ENCODE measurements at regions not wholly inside any gene's neighbourhood (a gene's known extent, or its start where the extent isn't known, plus 50 kb on each side); places are given as distances from the start of the nearest gene placed in this dataset.
A peak's percentile ranks its signal among the peaks of the same experiment; 100 is the strongest.

GRCh38 chr6:33950891-33951889 is 147.4 kb upstream of the MLN start:
- no peak for DNase-seq

DNA sequence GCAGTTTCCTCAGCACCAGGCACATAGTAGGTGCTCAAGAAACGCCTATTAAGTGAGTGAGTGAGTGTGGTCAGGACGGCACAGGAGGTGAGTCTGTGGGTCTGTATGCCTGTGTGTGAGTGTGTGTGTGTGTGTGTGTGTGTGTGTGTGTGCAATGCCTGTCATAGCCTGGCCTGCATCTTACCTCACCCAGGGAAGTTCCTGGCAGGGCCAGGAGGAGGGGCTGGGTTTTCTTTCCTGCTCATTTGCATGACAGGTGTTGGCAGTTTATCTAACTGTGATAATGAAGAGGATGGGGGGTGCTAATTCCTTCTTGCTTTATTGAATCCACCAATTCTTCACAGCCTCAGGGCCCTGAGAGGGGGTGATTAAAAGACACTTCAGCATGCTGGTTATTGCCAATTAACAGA is 146.7 kb upstream of the MLN start:
- DNase-seq, result no peak

GRCh38 chr6:33949877-33950435 is 146.2 kb upstream of the MLN start:
- DNase-seq, result no peak

DNA sequence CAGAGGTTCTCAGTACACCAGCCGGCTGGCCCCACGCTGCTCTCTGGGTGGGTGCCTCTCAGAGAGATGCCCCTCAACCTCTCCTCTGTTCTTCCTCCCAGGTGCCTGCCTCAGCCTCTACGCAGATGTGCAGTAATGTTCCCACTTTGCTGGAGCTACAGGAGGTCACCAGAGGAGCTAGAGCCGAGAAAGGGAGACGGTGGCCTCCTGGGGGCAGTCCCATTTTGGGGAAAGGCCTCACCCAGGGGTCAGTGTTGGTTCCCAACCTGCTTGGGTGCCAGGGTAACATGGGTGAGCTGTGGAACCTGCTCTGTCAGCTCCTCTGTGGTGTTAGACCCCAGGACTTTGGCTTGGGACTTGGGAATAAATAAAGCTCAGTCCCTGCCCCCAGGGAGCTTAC is 145.3 kb upstream of the MLN start:
- DNase-seq, result no peak

DNA sequence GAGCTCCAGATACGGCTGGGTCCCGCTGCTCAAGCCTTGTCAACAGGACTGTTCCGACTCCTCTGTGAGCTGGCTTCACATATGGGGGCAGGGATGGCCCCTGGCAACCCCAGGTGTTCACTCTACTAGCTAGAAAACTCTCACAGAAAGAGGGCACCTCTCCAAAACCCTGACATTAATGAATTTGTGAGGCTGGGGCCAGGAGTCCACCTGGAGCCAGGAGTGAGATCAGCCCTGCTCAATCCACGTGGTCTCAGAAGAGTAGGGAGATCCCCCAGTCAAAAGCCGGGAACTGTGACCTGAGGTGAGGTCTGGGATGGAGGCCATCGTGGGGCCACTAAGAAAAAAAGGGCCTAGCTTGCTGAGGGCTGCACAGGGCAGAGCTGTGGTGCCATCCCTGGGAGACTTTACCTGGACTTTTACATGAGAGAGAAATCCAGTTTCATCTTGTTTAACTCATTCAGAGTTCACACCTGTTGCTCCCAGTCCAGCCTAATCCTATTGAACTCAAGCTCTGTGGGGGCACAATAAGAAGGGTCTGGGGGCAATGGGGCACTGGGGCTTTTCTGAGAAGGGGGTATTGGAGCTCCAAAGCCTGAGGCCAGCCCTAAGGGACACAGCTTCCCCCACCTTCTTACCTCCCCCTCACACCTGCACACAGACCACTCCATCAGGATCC is 144.3 kb upstream of the MLN start:
- no peak for DNase-seq

GRCh38 chr6:33947047-33947446 is 143.2 kb upstream of the MLN start:
- no peak for DNase-seq

GRCh38 chr6:33945931-33946330 is 142.1 kb upstream of the MLN start:
- no peak for DNase-seq

DNA sequence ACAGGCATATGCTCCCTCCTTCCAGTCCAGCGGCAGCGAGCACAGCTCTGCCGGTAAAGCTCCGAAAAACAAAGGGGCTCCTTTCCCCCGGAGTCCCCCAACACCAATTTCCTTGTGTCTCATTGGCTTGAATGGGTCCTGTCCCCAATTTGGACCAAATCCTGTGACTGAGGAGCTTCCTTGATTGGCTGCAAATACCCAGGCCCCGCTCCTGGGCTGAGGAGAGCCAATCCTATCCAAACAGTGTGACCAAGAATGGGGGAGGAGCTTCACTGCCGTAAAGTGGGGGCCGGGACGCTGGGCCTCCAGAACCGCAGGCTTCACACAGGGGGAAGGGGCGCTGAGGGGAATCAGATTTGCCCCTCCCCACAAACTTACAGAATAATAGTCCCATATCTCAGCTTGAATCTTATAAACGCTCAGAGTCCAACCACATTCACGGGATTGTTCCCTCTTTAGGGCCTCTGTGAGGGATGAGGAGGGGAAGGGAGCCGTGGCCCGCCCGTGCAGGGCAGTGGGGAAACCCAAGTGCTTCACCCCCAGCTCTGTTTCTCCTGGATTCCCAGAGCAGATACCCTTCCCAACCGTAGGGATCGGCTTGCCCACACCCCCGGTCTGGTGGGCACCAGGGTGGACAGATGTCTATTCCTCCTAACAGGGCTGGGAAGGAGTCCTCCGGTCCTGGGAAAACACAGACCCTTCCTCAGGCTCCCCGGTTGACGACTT is 141.0 kb upstream of the MLN start:
- no peak for DNase-seq

GRCh38 chr6:33936886-33937285 is 133.1 kb upstream of the MLN start:
- no peak for DNase-seq

DNA sequence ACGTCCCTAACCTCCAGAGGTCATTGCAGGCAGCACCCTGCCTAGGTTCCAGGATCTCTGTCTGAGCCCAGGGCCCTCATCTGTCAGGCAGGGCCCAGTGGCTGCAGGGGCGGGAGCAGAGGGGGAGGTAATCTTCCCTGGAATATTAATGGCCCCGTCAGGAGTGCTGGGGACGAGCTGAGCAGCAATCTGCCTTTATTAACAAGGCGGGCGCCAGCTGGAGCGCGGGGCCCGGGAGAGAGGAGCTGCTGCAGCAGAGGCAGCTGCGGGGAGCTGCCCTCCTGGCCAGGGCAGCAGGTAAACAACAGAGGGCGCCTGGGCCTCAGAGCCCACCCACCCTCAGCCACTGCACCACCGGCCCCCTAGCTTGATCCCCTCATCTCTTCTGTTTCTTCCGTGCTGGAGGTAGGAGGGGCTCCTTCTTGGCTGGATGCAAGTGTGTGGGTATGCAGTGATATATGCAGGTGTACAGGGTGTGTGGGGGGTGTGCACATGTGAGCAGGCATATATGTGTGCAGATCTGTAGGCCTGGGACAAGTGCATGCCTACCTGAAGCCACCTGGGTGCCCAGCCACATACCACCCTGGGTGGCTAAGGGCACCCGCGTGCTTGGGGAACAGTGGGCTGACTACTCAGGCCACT is 131.8 kb upstream of the MLN start:
- no peak for DNase-seq

DNA sequence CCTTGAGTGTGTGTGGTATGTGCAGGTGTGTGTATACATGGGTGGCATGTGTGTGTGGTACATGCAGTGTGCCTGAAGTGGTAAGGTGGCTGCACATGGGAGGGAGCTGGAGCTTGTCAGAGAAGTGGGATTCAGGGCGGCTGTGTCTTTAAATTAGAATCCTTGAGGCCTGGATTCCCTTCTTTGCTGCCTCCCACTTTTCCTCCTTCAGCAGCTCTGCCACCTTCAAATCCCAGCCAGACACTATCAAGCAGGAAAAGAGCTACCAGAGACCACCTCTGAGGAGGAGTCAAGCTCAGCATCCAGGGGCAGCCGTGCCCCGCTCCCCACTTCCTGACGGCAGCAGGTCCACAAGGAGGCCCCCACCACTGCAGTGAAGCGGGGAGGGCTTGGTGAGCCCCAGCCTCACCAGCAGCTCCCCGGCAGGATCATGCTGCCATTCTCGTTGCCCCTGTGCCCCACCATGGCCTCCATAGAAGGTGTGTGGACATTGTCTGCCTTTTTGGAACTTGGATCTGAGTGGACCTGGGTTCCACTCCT is 131.0 kb upstream of the MLN start:
- no peak for DNase-seq

GRCh38 chr6:33933101-33933500 is 129.3 kb upstream of the MLN start:
- DNase-seq, result no peak

- DNase-seq, result no peak
Measured at GRCh38 chr6:33931799-33932198, 128.0 kb upstream of the MLN start.

DNA sequence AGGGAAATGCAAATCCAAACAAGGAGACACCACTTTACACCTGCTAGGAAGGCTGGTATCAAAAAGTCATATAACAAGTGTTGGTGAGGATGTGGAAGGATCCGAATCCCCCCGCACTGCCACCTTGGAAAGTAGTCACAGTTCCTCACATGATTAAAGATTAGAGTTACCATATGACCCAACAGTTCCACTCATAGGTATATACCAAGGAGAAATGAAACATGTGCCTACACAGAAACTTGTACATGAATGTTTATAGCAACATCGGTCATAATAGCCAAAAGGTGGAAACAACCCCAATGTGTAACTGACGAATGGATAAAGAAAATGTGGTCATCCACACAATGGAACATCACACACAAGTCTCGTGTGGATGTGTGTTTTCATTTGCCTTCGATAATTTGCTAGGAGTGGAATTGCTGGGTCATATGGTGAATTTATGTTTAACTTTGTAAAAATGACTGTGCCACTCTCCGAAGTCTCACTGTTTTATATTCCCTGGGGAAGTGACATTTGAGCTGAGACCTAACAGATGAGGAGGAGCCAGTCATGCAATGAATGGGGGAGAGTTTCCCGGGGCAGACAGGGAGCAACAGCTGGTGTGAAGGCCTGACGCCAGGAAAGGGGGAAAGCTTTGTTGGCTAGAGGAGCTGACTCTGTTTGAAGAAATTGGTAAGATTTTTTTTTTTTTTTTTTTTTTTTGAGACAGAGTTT is 125.9 kb upstream of the MLN start:
- DNase-seq, result peak; percentile 17

DNA sequence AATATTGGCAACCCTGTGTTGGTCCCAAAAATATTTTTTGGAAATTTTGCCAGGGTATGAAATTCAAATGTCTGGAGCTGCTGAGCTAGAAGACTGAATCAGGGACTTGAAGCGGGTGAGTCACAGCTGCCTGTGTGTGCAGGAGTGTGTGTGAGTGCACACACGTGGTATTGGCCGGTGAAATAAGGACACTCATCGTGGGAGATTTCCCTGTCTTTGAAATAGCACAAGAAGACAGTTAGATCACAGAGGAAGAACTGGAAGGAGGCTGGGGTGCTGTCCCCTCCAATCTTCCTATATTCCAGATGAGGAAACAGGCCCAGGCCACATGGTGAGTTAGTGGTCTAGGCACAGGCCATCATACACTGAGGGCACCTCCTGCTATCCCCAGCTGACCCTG is 123.8 kb upstream of the MLN start:
- no peak for DNase-seq

GRCh38 chr6:33927112-33927511 is 123.3 kb upstream of the MLN start:
- no peak for DNase-seq

DNA sequence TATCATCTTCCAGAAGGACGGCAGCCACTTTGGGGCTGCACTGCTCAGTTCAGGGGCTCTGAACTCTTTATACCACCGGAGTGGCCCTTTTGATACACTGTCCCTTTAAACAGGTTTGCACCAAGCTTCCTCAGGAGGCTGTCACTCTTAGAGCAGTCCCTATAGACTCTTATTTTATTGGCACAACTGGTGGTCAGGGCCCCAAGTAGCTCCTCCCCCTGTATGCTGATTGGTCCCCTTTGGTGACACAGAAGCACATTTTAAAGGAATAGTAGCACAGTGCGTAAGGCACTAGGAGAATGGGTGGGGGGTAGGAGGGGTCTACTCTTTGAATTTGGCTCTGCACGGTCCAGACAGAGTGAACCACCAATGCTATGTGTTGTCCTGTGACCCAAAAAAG is 122.6 kb upstream of the MLN start:
- no peak for DNase-seq

DNA sequence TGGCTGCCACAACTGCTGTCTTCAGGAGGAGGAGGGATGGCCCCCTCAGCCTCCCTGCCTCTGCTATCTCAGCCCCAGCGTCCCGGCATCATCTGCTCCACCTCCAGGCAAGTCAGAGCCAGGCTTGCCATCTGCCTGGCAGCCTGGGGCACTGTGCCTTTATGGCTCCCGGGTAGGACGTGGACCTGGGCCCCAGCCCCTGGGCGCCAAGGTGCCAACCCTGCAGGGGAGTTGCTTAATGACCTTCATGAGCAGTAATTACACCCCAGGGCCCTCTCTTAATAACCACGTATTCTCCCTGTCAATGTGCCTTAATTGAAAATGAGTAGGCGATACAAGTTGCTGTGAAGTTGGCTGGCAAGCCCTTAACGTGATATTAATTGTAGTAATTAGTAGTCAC is 122.1 kb upstream of the MLN start:
- DNase-seq, result no peak

- no peak for DNase-seq
Measured at GRCh38 chr6:33925210-33925609, 121.4 kb upstream of the MLN start.

- no peak for DNase-seq
Measured at GRCh38 chr6:33924681-33925080, 120.9 kb upstream of the MLN start.

DNA sequence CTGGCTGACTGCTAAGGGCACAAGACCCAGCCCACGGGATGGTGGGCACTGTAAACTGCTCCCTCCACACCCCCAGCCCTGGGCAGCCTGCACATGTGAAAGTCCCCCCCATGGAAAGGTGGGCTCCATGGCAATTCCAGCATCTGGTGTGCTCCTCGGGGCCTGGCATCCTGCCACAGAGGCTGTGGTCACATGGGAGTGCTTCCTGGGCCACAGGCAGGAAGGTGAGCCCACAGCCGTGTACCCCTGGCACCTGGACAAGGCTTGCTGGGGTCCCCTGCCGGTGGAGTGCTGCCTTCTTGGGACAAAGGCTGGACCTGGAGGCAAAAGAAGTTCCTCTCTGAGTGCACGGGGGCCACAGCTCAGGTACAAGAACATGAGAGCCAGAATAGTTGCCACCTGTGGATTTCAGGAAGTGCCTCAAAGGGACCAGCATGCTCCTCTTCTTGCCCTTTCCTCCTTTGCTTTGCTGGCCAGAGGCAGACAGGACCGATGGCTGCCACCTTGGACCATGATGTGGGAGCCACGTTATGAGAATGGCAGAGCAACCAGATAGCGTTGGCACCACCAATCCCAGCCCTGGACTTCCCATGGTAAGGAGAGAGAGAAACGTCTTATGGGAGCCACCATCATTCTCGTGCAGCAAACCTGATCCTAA is 120.2 kb upstream of the MLN start:
- DNase-seq, result no peak

Data from stimulated activated CD4-positive, alpha-beta T cell treated with anti-CD3 and anti-CD28 coated beads, Interleukin-1b, Interleukin-23, amount 100 ng/mL, for 48 hours (primary cell).